HepG2 (cell line): ENCODE measurements at regions not wholly inside any gene's neighbourhood (a gene's known extent, or its start where the extent isn't known, plus 50 kb on each side); places are given as distances from the start of the nearest gene placed in this dataset.

Experiments
- ATAC-seq: fragments of 200-7000 bp; cut with Tn5 transposase; 3 replicates; pipeline ENCODE4 v1.9.1; 2020; ENCODE audit warnings: mild to moderate bottlenecking, moderate library complexity
- BruUV-seq: library from RNA; stranded (reverse); fragments of 400-500 nt; replicated peaks from 2 replicates; lab custom pipeline; 2021; lab: Mats Ljungman, UMichigan
- CTCF ChIA-PET: fragments of 300-600 bp; formaldehyde crosslinking; extraction: SDS; loops from one replicate; lab custom pipeline; 2021; ENCODE audit warnings: low total read pairs, inconsistent platforms, low intra/inter-chr PET ratio; lab: Yijun Ruan, JAX
- POLR2A ChIA-PET: fragments of 350-600 bp; sonication (Branson Sonifier 250); formaldehyde crosslinking; loops from one replicate; lab custom pipeline; 2020; ENCODE audit warnings: antibody characterized with exemption, inconsistent platforms; lab: Yijun Ruan, JAX
- DNase-seq: peaks from one replicate; pipeline ENCODE4 v3.0.0-alpha.2; 2015; ENCODE audit warnings: low spot score
- FAIRE-seq: peaks from 3 replicates; lab custom pipeline; 2011; peaks lifted over from hg19 to GRCh38; lab: Jason Lieb, UNC
- H2AFZ ChIP-seq: one replicate; pipeline ENCODE4 v1.6.1; 2011; ENCODE audit warnings: low read length, inconsistent platforms
- H3K27ac ChIP-seq: fragments of 300-600 bp; 3 replicates; pipeline ENCODE4 v1.8.0; 2011; ENCODE audit warnings: mixed run types, mild to moderate bottlenecking, mixed read lengths, low read length, inconsistent platforms; ENCODE audit not compliant: insufficient read depth; ENCODE audit errors: extremely low read length
- H3K27me3 ChIP-seq, 2 experiments: fragments of 200-600 bp in 1 of 2; 2 replicates in 1 of 2; 3 replicates in 1 of 2; pipeline versions ENCODE4 v1.6.0 to v1.8.0; 2011; ENCODE audit warnings: low read length in 2 of 2, mild to moderate bottlenecking in 2 of 2, moderate library complexity in 2 of 2, inconsistent platforms in 1 of 2; ENCODE audit not compliant: insufficient read depth in 2 of 2, control insufficient read depth in 1 of 2
- H3K36me3 ChIP-seq, 2 experiments: fragments of 200-600 bp in 1 of 2; replicated peaks in 1 of 2; 2 replicates in 1 of 2; 3 replicates in 1 of 2; pipeline versions ENCODE4 v1.5.1 to v1.8.0; 2011; ENCODE audit warnings: low read length in 2 of 2, inconsistent platforms in 1 of 2; ENCODE audit not compliant: insufficient read depth in 2 of 2, control insufficient read depth in 1 of 2
- H3K4me1 ChIP-seq: 2 replicates; pipeline ENCODE4 v1.5.1; 2012; ENCODE audit warnings: low read length, inconsistent platforms; ENCODE audit not compliant: insufficient read depth
- H3K4me2 ChIP-seq: 2 replicates; pipeline ENCODE4 v1.6.0; 2011; ENCODE audit warnings: low read depth, low read length, inconsistent platforms
- H3K4me3 ChIP-seq, 3 experiments: fragments of 200-600 bp in 1 of 3; sonication (generic), shearing (Covaris generic) in 1 of 3; replicated peaks in 1 of 3; 2 replicates each; pipeline ENCODE4 v1.5.1; 2011 to 2016; ENCODE audit warnings: low read length in 3 of 3, inconsistent platforms in 2 of 3, low read depth in 2 of 3, mild to moderate bottlenecking in 2 of 3, control low read depth in 1 of 3, mixed read lengths in 1 of 3; ENCODE audit not compliant: insufficient read depth in 1 of 3
- H3K79me2 ChIP-seq: one replicate; pipeline ENCODE4 v1.6.1; 2011; ENCODE audit warnings: low read length, inconsistent platforms; ENCODE audit not compliant: insufficient read depth
- H3K9ac ChIP-seq: 2 replicates; pipeline ENCODE4 v1.6.0; 2011; ENCODE audit warnings: mild to moderate bottlenecking, low read depth, low read length, inconsistent platforms; ENCODE audit not compliant: insufficient read depth
- H3K9me3 ChIP-seq: 2 replicates; pipeline ENCODE4 v1.5.1; 2012; ENCODE audit warnings: mild to moderate bottlenecking, low read length
- H4K20me1 ChIP-seq: 2 replicates; pipeline ENCODE4 v1.6.0; 2011; ENCODE audit warnings: inconsistent platforms, mild to moderate bottlenecking, low read length, moderate library complexity; ENCODE audit not compliant: insufficient read depth
- CREM ChIP-seq, 2 experiments: sonication (generic) in 1 of 2; formaldehyde crosslinking in 1 of 2; IDR thresholded peaks; 2 replicates each; pipeline versions ENCODE4 v1.4.0 to v1.6.1; 2016 to 2020; ENCODE audit warnings: antibody characterized with exemption in 1 of 2, mild to moderate bottlenecking in 1 of 2, missing genetic modification reagents in 1 of 2
- FIP1L1 ChIP-seq: fragments of 200-400 bp; formaldehyde crosslinking; IDR thresholded peaks from 2 replicates; pipeline ENCODE4 v1.6.1; 2018; ENCODE audit warnings: low read depth, mild to moderate bottlenecking, low read length, moderate library complexity, borderline replicate concordance; ENCODE audit not compliant: insufficient read depth
- HNF4A ChIP-seq: sonication (generic); formaldehyde crosslinking; IDR thresholded peaks from 2 replicates; pipeline ENCODE4 v1.4.0; 2020; ENCODE audit warnings: missing genetic modification reagents
- SP4 ChIP-seq: sonication (generic); formaldehyde crosslinking; IDR thresholded peaks from 2 replicates; pipeline ENCODE4 v1.8.1; 2023; ENCODE audit warnings: mild to moderate bottlenecking, missing genetic modification reagents
- THRA ChIP-seq: sonication (generic); formaldehyde crosslinking; IDR thresholded peaks from 2 replicates; pipeline ENCODE4 v1.4.0; 2020; ENCODE audit warnings: missing genetic modification reagents, borderline replicate concordance
- UBTF ChIP-seq: sonication (generic); formaldehyde crosslinking; IDR thresholded peaks from 2 replicates; pipeline ENCODE4 v1.4.0; 2020; ENCODE audit warnings: mild to moderate bottlenecking, missing genetic modification reagents
- ZIK1 ChIP-seq: sonication (generic); formaldehyde crosslinking; IDR thresholded peaks from 2 replicates; pipeline ENCODE4 v1.5.0; 2020; ENCODE audit warnings: mild to moderate bottlenecking, low read depth, missing genetic modification reagents, borderline replicate concordance
- ZNF260 ChIP-seq: sonication (generic); formaldehyde crosslinking; IDR thresholded peaks from 2 replicates; pipeline ENCODE4 v1.4.0; 2020; ENCODE audit warnings: missing genetic modification reagents, low read depth, mild to moderate bottlenecking, borderline replicate concordance
- ZNF318 ChIP-seq: sonication (generic); formaldehyde crosslinking; IDR thresholded peaks from 2 replicates; pipeline ENCODE4 v1.4.0; 2020; ENCODE audit warnings: mild to moderate bottlenecking, missing genetic modification reagents
- ZNF530 ChIP-seq: sonication (generic); formaldehyde crosslinking; IDR thresholded peaks from 2 replicates; pipeline ENCODE4 v1.5.0; 2020; ENCODE audit warnings: low read depth, mild to moderate bottlenecking, missing genetic modification reagents
- ZZZ3 ChIP-seq: sonication (generic); formaldehyde crosslinking; IDR thresholded peaks from 2 replicates; pipeline ENCODE4 v1.4.0; 2020; ENCODE audit warnings: missing genetic modification reagents, mild to moderate bottlenecking, borderline replicate concordance
- WGBS: methylation state at CpG from one replicate; pipeline ENCODE4 v1.1.6; 2017; ENCODE audit warnings: low lambda C conversion rate; 5-methylcytosine and 5-hydroxymethylcytosine counted together
- in situ Hi-C: cut with HindIII; loops from 2 replicates; pipeline ENCODE4 v1.10.0; 2017; ENCODE audit warnings: low pct_unique_long_range_greater_than_20kb; ENCODE audit not compliant: extremely low pct_ligation_motif_present
- intact Hi-C: fragments of 100-400 bp; cut with micrococcal nuclease; formaldehyde crosslinking; loops from one replicate; pipeline ENCODE4 v1.10.0; 2022; ENCODE audit not compliant: unreplicated experiment

- BruUV-seq, result no TSS peak
- WGBS, result 19% methylated on average over 5 of the region's 5 CpGs
- no peaks in the 10 kb centered on the region for H3K36me3 ChIP-seq
- H3K9ac ChIP-seq, result no peak overlapping the region
- POLR2A ChIA-PET, result no interaction called here
- intact Hi-C loops, result no loop called here
- no peak overlapping the region for H3K4me3 ChIP-seq
- FAIRE-seq, result no peak
- H3K9me3 ChIP-seq, result peaks cover 40% of the 10 kb centered on the region
- no peaks in the 10 kb centered on the region for H4K20me1 ChIP-seq
- ATAC-seq, result no peak
- H3K27ac ChIP-seq, result no peak overlapping the region
- H3K27me3 ChIP-seq, result no peaks in the 10 kb centered on the region
- CTCF ChIA-PET, result no interaction called here
- no peaks in the 10 kb centered on the region for H3K79me2 ChIP-seq
- no peak for DNase-seq
- H3K4me1 ChIP-seq, result no peaks in the 10 kb centered on the region
- H3K4me2 ChIP-seq, result no peak overlapping the region
- in situ Hi-C loops, result no loop called here
- H2AFZ ChIP-seq, result no peak overlapping the region
- no peak for TF ChIP-seq ZNF260 (CRISPR knock-in tag)
- no peak for TF ChIP-seq ZZZ3 (CRISPR knock-in tag)
- TF ChIP-seq CREM (IDR thresholded peaks at IDR 0.05), result no peak
- TF ChIP-seq CREM (CRISPR knock-in tag; IDR thresholded peaks at IDR 0.05), result no peak
- no peak for TF ChIP-seq SP4 (CRISPR knock-in tag)
- TF ChIP-seq ZNF530 (CRISPR knock-in tag), result no peak
- TF ChIP-seq ZIK1 (CRISPR knock-in tag), result no peak
- no peak for TF ChIP-seq HNF4A (CRISPR knock-in tag)
- no peak for TF ChIP-seq FIP1L1
- no peak for TF ChIP-seq ZNF318 (CRISPR knock-in tag)
- no peak for TF ChIP-seq UBTF
- no peak for TF ChIP-seq THRA (CRISPR knock-in tag)
These were observed 165.6 kb upstream of the BOD1L1 start for GRCh38 chr4:13793020-13793710.
